MCF 10A (cell line): ENCODE measurements at regions not wholly inside any gene's neighbourhood (a gene's known extent, or its start where the extent isn't known, plus 50 kb on each side); places are given as distances from the start of the nearest gene placed in this dataset.

Experiments
- BruUV-seq: library from RNA; stranded (reverse); fragments of 400-500 nt; replicated peaks from 2 replicates; lab custom pipeline; 2021; lab: Mats Ljungman, UMichigan
- CTCF ChIA-PET: fragments of 300-600 bp; sonication (Branson Sonifier 250); formaldehyde crosslinking; extraction: SDS; loops from one replicate; lab custom pipeline; 2021; ENCODE audit warnings: antibody characterized with exemption, inconsistent platforms; lab: Yijun Ruan, JAX
- POLR2A ChIA-PET: fragments of 300-600, 350-650 bp; sonication (Branson Sonifier 250); formaldehyde crosslinking; extraction: SDS; loops from one replicate; lab custom pipeline; 2020; ENCODE audit warnings: antibody characterized with exemption, inconsistent platforms; lab: Yijun Ruan, JAX
- DNase-seq: peaks from one replicate; pipeline ENCODE4 v3.0.0-alpha.2; 2018; ENCODE audit not compliant: unreplicated experiment
- H3K27ac Mint-ChIP-seq: one replicate; pipeline ENCODE4 v1.8.0; 2022; ENCODE audit warnings: mild to moderate bottlenecking, low read depth, mixed read lengths; ENCODE audit not compliant: unreplicated experiment
- H3K27me3 Mint-ChIP-seq: one replicate; pipeline ENCODE4 v1.8.0; 2022; ENCODE audit warnings: mixed read lengths; ENCODE audit not compliant: insufficient read depth, unreplicated experiment
- H3K36me3 Mint-ChIP-seq: one replicate; pipeline ENCODE4 v1.8.0; 2022; ENCODE audit warnings: mild to moderate bottlenecking, moderate library complexity, mixed read lengths; ENCODE audit not compliant: insufficient read depth, unreplicated experiment
- H3K4me1 Mint-ChIP-seq: one replicate; pipeline ENCODE4 v1.8.0; 2022; ENCODE audit warnings: mixed read lengths; ENCODE audit not compliant: insufficient read depth, unreplicated experiment
- H3K4me3 Mint-ChIP-seq: one replicate; pipeline ENCODE4 v1.8.0; 2022; ENCODE audit warnings: mild to moderate bottlenecking, moderate library complexity, mixed read lengths; ENCODE audit not compliant: unreplicated experiment
- H3K9me3 Mint-ChIP-seq: one replicate; pipeline ENCODE4 v1.8.0; 2022; ENCODE audit warnings: mixed read lengths; ENCODE audit not compliant: unreplicated experiment
- CTCF ChIP-seq: fragments of 200-600 bp; IDR thresholded peaks from one replicate; pipeline ENCODE4 v1.8.0; 2022; ENCODE audit warnings: antibody characterized with exemption, mild to moderate bottlenecking; ENCODE audit not compliant: unreplicated experiment
- intact Hi-C: fragments of 100-400 bp; cut with micrococcal nuclease; formaldehyde crosslinking; loops from 2 replicates; pipeline ENCODE4 v1.14.1; 2022

GRCh38 chr15:46277451-46277850 is 642.6 kb downstream of the SQOR start:
- Mint-ChIP-seq H3K9me3 (no peaks in the 10 kb centered on the region), H3K36me3 (no peaks in the 10 kb centered on the region), H3K27ac (no peak overlapping the region), H3K4me3 (no peak overlapping the region), H3K4me1 (no peaks in the 10 kb centered on the region), H3K27me3 (peaks cover 26% of the 10 kb centered on the region)
- no peak for TF ChIP-seq CTCF
- BruUV-seq, result no TSS peak
- intact Hi-C loops, result no loop called here
- ChIA-PET POLR2A (interaction anchor here (0.6 kb wide), 3 partner anchors 34 to 1547 kb away, joined by 3 to 4 read pairs (median 3); no protein-coding TSS in a partner anchor), CTCF (interaction anchor here (0.6 to 1.6 kb wide), 5 partner anchors 47 to 572 kb away, joined by 3 to 4 read pairs (median 4); no protein-coding TSS in a partner anchor)
- DNase-seq, result no peak

- intact Hi-C loops, result no loop called here
- Mint-ChIP-seq H3K4me3 (no peak overlapping the region), H3K36me3 (no peaks in the 10 kb centered on the region), H3K27me3 (peaks cover 25% of the 10 kb centered on the region), H3K4me1 (no peaks in the 10 kb centered on the region), H3K27ac (no peak overlapping the region), H3K9me3 (no peaks in the 10 kb centered on the region)
- POLR2A ChIA-PET, result no interaction called here
- no peak for DNase-seq
- no peak for TF ChIP-seq CTCF
- CTCF ChIA-PET, result interaction anchor here (0.7 to 2.2 kb wide), 6 partner anchors 8 to 573 kb away, joined by 3 to 6 read pairs (median 4); no protein-coding TSS in a partner anchor
- no TSS peak for BruUV-seq
These were observed 643.2 kb downstream of the SQOR start for GRCh38 chr15:46278062-46278461.

- POLR2A ChIA-PET, result no interaction called here
- H3K9me3 Mint-ChIP-seq, result no peaks in the 10 kb centered on the region
- intact Hi-C loops, result no loop called here
- DNase-seq, result no peak
- no peak overlapping the region for H3K27ac Mint-ChIP-seq
- TF ChIP-seq CTCF, result no peak
- H3K4me1 Mint-ChIP-seq, result no peaks in the 10 kb centered on the region
- no TSS peak for BruUV-seq
- no peak overlapping the region for H3K4me3 Mint-ChIP-seq
- CTCF ChIA-PET, result interaction anchor here (0.7 to 2.2 kb wide), 5 partner anchors 8 to 573 kb away, joined by 3 to 6 read pairs (median 4); no protein-coding TSS in a partner anchor
- H3K36me3 Mint-ChIP-seq, result no peaks in the 10 kb centered on the region
- H3K27me3 Mint-ChIP-seq, result peaks cover 19% of the 10 kb centered on the region
These were observed 643.8 kb downstream of the SQOR start for GRCh38 chr15:46278486-46279090.

GRCh38 chr15:46280762-46281542 is 646.1 kb downstream of the SQOR start:
- TF ChIP-seq CTCF, result peak; percentile 16
- H3K27ac Mint-ChIP-seq, result no peak overlapping the region
- no peak for DNase-seq
- intact Hi-C loops, result loop anchor here (1.0 kb wide), 2 partner anchors 189 to 486 kb away; no protein-coding TSS in a partner anchor
- no TSS peak for BruUV-seq
- peaks cover 11% of the 10 kb centered on the region for H3K27me3 Mint-ChIP-seq
- no peaks in the 10 kb centered on the region for H3K9me3 Mint-ChIP-seq
- ChIA-PET CTCF (interaction anchor here (0.5 to 2.1 kb wide), 5 partner anchors 31 to 598 kb away, joined by 3 to 15 read pairs (median 3); no protein-coding TSS in a partner anchor), POLR2A (interaction anchor here (0.6 to 0.9 kb wide), 2 partner anchors 34 to 382 kb away, joined by 3 read pairs; no protein-coding TSS in a partner anchor)
- no peaks in the 10 kb centered on the region for H3K36me3 Mint-ChIP-seq
- no peak overlapping the region for H3K4me3 Mint-ChIP-seq
- no peaks in the 10 kb centered on the region for H3K4me1 Mint-ChIP-seq
